Activated T-helper 17 cell treated with anti-CD3 and anti-CD28 coated beads, Interleukin-2, amount 50 U/mL, for 72 hours (primary cell): ENCODE measurements at regions not wholly inside any gene's neighbourhood (a gene's known extent, or its start where the extent isn't known, plus 50 kb on each side); places are given as distances from the start of the nearest gene placed in this dataset.

Experiments used
- ATAC-seq: fragments of 150-1000 bp; cut with Tn5 transposase; replicated peaks from 2 replicates; pipeline ENCODE4 v1.10.0; 2021; ENCODE audit warnings: mild to moderate bottlenecking, moderate library complexity
- H3K27ac Mint-ChIP-seq: one replicate; pipeline ENCODE4 v1.8.0; 2022; ENCODE audit warnings: mixed read lengths
- H3K27me3 Mint-ChIP-seq: one replicate; pipeline ENCODE4 v1.8.0; 2022; ENCODE audit warnings: mixed read lengths
- H3K36me3 Mint-ChIP-seq: one replicate; pipeline ENCODE4 v1.8.0; 2022; ENCODE audit warnings: low read depth, mild to moderate bottlenecking, mixed read lengths
- H3K4me1 Mint-ChIP-seq: one replicate; pipeline ENCODE4 v1.8.0; 2022; ENCODE audit warnings: mixed read lengths
- H3K4me3 Mint-ChIP-seq: one replicate; pipeline ENCODE4 v1.8.0; 2022; ENCODE audit warnings: mild to moderate bottlenecking, mixed read lengths
- H3K9me3 Mint-ChIP-seq: one replicate; pipeline ENCODE4 v1.8.0; 2022; ENCODE audit warnings: mixed read lengths

DNA sequence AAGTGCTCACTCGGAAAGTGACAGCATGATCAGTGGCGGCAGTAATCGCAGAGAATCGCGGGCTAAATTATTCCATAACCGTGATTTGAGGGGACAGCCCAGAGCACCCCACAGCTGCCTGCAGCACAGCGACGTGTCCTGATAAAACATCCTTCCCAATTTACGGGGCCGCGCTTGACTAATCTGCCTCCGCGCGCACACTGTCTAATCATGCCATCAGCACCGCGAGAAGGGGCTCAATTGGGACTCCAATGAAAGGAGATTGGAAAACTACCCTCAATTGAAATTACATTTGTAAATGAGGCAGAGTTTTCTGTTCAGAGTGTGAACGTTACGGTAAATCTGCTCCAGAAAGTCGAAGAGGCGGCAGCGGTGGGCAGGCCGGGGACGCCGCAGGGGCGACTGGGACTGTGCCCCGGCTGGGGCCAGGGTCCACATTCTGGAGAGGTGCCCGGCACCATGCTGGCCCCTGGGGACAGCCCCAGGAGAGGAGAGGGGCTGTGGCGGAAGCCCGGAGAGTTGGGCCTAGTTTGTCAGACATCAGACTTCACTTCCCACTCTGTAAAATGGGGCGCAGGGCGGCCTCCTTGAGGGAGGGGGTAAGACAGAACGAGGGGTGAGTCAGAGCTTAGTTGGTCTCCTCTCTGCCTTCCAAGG lies 107.7 kb downstream of the FAM53A start:
- H3K27me3 Mint-ChIP-seq, result no peaks in the 10 kb centered on the region

DNA sequence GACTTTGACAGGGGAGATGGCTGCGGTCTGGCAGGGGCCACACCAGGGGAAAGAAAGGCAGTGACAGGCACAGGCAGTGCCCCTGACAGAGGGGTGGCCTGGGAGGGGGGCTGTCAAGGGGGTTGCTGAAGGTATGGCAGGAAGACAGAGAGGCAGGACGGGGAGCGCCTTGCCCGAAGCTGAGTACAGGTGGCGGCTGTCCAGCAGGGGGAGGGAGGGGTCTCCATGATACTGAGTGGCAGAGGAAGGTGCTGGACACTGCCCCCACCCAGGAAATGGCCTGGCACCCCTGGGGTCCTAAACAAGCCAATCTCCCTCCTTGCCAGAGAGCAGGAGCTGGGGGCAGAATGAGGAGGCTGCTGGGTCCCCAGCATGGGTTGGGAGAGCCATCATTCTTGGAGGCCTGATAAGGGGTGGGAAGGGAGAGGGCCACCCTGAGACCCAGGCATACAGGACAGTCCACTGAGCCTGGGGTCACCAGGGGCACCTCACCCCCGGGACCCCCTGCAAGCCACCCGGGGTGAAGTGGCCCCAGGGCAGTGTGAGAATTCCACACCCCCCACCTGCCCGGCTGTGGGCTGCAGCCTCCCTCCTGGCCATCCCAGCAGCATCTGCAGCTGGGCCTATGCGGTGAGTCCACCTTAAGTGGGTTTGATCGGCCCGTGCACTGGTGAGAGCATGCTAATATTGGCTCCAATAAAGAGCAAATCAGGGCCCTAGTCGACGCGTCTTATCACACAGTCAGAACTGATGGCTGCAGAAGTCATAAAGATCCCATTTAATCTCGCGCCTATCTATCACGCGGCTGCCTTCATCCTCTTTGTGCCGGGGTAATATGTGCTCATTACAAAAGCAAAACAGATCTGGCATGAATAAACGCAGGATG lies 108.5 kb downstream of the FAM53A start:
- H3K27me3 Mint-ChIP-seq, result no peaks in the 10 kb centered on the region
- no peaks in the 10 kb centered on the region for H3K36me3 Mint-ChIP-seq

More for the DNA sequence above, 107.7 kb downstream of the FAM53A start:
- peaks cover 9% of the 10 kb centered on the region for H3K4me1 Mint-ChIP-seq
- H3K4me3 Mint-ChIP-seq, result no peak overlapping the region
- no peaks in the 10 kb centered on the region for H3K9me3 Mint-ChIP-seq
- no peak for ATAC-seq
- no peaks in the 10 kb centered on the region for H3K36me3 Mint-ChIP-seq
- no peak overlapping the region for H3K27ac Mint-ChIP-seq

DNA sequence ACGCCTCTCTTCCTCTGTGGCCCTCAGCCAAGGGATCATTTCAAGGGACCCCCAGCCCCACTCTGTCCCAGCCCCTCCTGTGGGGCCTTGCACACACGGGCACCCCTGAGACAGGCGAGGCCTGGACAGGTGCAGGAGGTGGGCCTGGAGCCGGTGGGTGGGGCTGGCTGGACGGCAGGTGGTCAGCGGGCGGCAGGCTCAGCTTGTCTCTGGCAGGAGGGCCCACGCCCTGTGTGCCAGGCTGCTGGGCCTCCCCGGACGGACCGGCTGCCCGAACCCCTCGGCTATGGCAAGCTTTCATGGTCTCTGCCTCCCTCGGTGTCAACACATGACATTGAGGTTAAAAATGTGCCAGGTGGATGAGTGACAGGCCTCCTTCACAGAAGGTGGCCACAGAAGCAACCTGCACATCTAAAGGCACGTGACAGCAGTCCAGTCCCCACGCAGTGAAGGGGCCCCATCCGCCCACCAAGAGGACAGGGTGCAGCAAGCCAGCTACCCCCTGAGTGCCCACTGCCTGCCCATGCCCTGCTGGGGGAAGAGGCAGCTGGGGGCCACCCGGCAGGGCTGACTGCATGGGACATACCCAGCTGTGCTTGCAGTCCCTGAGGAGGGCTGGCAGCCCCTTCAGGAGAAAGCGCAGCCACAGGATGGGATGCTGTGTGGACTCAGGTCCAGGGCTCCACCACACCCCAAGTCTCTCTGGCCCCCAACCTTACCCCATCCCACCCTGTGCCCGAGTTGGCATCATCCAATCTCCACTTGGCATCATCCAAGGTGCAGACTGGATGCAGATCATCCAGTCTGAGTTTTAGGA lies 109.3 kb downstream of the FAM53A start:
- Mint-ChIP-seq H3K27me3 (no peaks in the 10 kb centered on the region), H3K9me3 (no peaks in the 10 kb centered on the region), H3K36me3 (no peaks in the 10 kb centered on the region), H3K4me1 (peaks cover 6% of the 10 kb centered on the region), H3K27ac (no peak overlapping the region), H3K4me3 (no peak overlapping the region)
- ATAC-seq, result no peak

More for the DNA sequence above, 108.5 kb downstream of the FAM53A start:
- no peak for ATAC-seq
- Mint-ChIP-seq H3K9me3 (no peaks in the 10 kb centered on the region), H3K4me1 (peaks cover 6% of the 10 kb centered on the region), H3K27ac (no peak overlapping the region), H3K4me3 (no peak overlapping the region)

DNA sequence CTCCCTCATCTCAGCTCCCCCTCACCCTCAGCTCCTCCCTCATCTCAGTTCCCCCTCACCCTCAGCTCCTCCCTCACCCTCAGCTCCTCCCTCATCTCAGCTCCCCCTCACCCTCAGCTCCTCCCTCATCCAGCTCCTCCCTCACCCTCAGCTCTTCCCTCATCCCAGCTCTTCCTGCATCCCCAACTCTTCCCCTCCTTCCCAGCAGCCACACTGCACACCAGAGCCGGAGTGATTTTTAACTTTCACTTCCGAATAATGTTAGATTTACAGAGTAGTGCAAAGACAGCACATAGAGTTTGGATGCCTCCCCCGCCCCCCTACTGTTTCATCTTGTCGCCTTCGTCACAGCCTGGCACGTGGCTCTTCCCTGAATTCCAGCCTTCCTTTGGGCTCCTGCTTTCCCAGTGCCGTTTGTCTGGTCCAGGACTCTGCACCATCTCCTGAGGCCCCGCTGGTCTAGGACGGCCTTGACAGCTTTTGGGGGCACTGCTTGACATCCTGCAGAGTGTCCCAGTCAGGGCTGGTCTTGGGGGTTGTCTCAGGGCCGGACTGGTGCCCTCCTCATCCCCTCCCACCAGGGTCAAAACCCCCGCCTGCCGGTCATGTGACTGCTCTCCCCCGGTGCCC lies 110.2 kb downstream of the FAM53A start:
- Mint-ChIP-seq H3K27ac (no peak overlapping the region), H3K36me3 (no peaks in the 10 kb centered on the region), H3K4me1 (peaks cover 6% of the 10 kb centered on the region), H3K9me3 (no peaks in the 10 kb centered on the region), H3K27me3 (no peaks in the 10 kb centered on the region), H3K4me3 (no peak overlapping the region)
- ATAC-seq, result no peak

DNA sequence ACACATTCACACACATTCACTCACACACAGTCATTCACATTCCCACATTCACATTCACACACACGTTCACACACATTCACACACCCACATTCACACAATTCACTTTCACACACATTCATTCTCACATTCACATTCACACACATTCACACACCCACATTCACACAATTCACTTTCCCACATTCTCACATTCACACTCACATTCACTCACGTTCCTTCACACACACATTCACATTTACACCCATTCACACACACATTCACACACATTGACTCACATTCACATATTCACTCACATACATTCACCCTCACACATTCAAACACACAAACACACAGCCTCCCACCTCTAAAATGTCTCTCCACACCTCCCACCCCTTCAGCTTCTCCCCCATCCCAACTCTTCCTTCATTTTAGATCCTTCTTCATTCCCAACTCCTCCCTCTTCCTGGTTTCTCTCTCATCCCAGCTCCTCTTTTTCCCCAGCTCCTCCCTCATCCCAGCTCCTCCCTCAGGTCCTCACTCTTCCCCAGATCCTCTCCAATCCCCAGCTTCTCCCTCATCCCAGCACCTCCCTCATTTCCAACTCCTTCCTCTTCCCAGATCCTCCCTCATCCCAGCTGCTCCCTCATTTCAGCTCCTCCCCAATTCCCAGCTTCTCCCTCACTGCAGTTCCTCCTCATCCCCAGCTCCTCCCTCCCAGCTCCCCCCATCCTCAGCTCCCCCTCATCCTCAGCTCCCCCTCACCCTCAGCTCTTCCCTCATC lies 111.0 kb downstream of the FAM53A start:
- Mint-ChIP-seq H3K4me3 (no peak overlapping the region), H3K27me3 (no peaks in the 10 kb centered on the region), H3K4me1 (peaks cover 6% of the 10 kb centered on the region), H3K9me3 (no peaks in the 10 kb centered on the region), H3K27ac (no peak overlapping the region), H3K36me3 (no peaks in the 10 kb centered on the region)
- no peak for ATAC-seq

DNA sequence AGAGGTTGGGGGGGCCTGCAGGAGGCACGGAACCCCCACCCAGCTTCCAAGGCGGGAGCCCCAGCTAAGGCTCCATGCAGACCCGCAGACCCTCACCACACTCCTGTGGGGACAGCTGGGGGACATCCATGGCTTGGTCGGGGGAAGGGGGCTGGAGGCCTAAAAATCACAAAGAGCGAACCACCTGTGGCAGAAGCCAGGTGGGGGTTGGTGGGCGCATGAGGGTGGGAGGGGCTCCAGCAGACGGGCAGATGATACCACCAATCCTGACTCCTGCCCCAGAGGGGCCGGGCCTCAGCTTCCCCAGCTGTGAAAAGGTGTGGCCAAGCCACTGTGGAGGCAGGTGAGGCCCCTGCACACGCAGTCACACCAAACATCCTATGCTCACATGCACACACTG lies 111.6 kb downstream of the FAM53A start:
- no peak for ATAC-seq
- Mint-ChIP-seq H3K27me3 (no peaks in the 10 kb centered on the region), H3K4me3 (no peak overlapping the region), H3K4me1 (peaks cover 6% of the 10 kb centered on the region), H3K36me3 (no peaks in the 10 kb centered on the region), H3K27ac (no peak overlapping the region), H3K9me3 (no peaks in the 10 kb centered on the region)

DNA sequence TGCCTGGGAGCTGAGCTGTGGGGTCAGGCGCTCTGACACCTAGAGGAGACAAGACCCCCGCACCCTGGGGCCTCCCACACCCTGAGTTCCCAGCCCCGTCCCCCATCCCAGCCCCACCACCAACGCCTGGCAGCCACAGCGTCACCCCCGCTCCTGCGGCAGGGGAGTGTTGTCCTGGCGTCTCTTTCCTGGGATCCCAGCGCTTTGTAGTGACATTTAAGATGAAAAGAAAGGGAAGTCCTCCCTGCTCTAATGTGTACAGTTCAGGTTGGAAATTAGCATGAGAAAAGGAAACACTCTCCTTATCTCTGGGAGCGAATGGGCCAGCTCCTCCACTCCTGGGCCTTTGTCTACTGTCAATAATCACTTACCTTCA lies 112.1 kb downstream of the FAM53A start:
- ATAC-seq, result no peak
- no peaks in the 10 kb centered on the region for H3K27me3 Mint-ChIP-seq
- no peak overlapping the region for H3K4me3 Mint-ChIP-seq
- H3K27ac Mint-ChIP-seq, result no peak overlapping the region
- peaks cover 6% of the 10 kb centered on the region for H3K4me1 Mint-ChIP-seq
- no peaks in the 10 kb centered on the region for H3K9me3 Mint-ChIP-seq
- no peaks in the 10 kb centered on the region for H3K36me3 Mint-ChIP-seq

DNA sequence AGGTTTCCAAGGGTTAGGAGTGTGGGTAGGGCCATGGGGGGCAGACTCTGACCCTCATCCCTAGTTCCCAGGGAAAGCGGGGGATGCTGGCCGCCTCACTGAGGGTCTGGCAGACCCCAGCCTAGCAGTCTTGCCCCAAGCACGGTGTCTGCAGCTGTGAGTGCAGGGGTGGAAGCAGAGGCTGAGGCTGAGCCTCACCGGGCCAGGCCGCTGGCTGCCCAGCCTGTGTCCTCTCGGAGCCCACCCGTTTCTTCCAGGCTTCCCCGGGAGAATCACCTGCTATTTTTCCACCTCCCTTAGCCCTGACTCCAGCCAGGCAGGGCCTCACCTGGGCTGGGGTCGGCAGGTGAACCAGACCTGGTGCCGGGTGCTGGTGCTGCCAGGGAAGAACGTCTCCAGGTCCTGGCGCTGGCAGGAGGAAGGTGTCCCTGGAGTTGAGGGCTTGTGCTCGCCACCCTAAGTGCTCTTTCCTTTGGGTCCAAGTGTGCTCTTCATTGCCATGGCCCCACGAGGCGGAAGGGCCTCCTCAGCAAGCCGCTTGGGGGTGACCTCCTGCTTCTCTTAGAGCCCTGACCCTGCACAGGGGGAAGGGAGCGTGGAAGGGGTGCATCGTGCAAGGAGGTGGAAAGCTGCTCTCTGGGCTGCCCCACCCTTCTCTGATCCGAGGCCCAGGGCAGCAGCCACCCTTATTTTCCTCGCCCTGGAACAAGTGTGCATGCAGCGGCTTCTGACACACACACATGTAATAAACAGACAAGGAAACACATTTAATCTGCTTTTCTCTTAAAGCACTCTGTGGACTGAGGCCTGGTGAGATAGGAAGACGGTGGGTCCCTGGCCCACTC lies 112.7 kb downstream of the FAM53A start:
- Mint-ChIP-seq H3K4me3 (no peak overlapping the region), H3K4me1 (peaks cover 6% of the 10 kb centered on the region), H3K27ac (no peak overlapping the region), H3K9me3 (no peaks in the 10 kb centered on the region), H3K36me3 (no peaks in the 10 kb centered on the region), H3K27me3 (no peaks in the 10 kb centered on the region)
- no peak for ATAC-seq

DNA sequence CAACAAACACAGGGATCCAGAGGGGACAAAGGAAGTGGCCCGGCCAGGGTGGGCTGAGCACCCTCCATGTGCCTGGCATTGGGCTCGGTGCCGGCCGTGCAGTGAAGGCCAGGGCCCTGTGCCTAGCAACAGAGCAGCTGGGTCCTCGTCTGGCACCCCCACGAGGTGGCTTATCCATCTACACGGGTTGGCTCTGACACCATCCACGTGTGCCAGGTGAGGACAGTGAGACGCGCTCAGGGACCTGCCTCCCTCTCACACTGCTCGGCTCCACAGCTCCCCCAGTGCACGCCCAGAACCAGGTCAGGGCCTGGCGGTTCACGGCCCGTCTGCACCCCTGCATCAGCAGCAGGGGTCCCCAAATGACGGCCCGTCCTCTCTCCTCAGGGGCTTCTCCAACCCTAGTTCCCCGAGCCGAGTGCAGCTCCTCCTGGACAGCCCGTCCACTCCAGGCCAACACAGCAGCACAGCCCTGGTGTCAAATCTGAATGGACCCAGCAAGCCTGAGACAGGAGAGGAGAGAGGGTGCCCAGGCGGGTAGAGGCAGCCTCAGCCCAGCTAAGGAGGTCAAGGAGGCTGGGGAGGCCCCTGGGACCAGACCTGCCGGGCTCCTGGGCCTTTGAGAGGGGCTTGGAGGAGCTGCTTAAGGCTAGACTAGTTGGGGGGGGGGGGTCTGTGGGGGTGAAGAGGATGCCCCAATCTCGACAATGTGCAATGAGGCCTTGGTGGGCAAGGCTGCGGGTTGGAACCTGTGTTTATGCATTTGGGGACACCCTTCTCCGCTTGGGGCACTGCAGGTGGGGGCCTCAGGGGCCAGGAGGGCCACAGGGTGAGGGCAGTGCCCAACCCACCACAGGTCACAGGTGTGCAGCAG lies 113.6 kb downstream of the FAM53A start:
- Mint-ChIP-seq H3K27me3 (peaks cover 3% of the 10 kb centered on the region), H3K4me1 (peaks cover 6% of the 10 kb centered on the region), H3K27ac (no peak overlapping the region), H3K4me3 (no peak overlapping the region), H3K36me3 (no peaks in the 10 kb centered on the region), H3K9me3 (no peaks in the 10 kb centered on the region)
- no peak for ATAC-seq

DNA sequence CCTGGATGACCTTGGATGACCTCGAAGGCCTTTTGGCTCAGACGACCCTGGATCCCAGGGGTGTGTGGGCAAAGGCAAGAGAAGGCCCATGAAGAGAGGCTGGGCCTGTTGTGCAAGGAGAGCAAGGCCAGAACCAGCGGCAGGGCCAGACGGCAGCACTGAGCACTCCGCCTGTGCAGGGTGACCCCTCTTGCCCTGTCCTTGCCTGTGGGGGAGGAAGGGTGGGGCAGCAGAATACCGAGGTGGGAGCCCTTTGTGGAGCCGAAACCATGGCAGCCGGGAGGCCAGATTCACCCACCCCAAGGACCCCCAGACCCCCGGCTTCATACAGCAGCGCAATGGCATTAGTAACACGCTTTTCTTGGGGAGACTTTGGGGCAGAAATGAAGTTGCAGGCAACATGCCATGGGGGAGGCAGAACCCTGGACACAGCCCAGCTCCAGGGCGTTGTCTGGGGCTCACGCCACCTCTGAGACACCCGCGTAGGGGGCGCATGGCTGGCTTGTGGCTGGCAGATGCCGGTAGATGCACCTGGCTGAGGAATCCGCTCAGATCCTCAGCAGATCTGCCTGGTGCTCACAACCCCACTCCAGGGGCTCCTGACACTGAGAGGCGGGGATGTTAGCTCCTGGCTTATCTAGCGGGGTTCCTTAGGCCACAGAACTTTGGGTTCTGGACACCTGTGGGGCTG lies 114.5 kb downstream of the FAM53A start:
- Mint-ChIP-seq H3K36me3 (no peaks in the 10 kb centered on the region), H3K9me3 (no peaks in the 10 kb centered on the region)
- ATAC-seq, result no peak

DNA sequence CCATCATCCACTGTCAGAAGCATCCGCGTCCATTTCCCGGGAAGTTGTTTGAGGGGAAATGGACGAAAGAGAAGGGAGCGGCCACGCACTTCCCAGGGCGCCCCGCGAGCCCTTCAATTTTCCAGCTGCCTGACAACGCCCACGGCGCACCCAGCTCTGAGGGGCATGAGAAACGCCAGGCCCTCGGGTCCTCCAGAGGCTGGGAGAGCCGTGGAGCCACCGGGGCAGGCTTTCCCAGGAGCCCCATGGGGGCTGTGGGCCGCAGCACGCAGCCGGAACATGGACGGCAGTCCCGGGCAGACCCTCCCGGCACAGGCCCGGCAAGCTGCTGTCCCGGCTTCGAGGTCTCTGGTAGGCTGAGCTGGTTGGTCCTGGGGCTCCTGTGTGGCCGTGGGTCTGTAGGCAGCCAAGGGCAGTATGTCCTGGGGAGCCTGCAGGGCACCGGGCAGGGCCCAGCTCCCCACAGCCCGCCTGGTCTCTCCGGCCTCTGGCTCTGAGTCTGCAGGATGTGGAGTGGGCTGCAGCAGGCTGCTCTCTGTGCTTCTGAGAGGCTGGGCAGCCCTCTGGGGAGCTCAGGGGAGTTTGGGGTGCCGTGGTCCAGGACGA lies 115.2 kb downstream of the FAM53A start:
- Mint-ChIP-seq H3K27ac (no peak overlapping the region), H3K4me1 (peaks cover 6% of the 10 kb centered on the region), H3K9me3 (no peaks in the 10 kb centered on the region), H3K27me3 (peaks cover 6% of the 10 kb centered on the region), H3K36me3 (no peaks in the 10 kb centered on the region), H3K4me3 (no peak overlapping the region)
- no peak for ATAC-seq

More for the DNA sequence above, 114.5 kb downstream of the FAM53A start:
- Mint-ChIP-seq H3K27me3 (peaks cover 3% of the 10 kb centered on the region), H3K4me3 (no peak overlapping the region), H3K4me1 (peaks cover 6% of the 10 kb centered on the region), H3K27ac (no peak overlapping the region)
